Heart right ventricle (tissue), 16 donors: ENCODE measurements at regions not wholly inside any gene's neighbourhood (a gene's known extent, or its start where the extent isn't known, plus 50 kb on each side); places are given as distances from the start of the nearest gene placed in this dataset.

Source experiments
- ATAC-seq, 8 donors: fragments of 200-7000 bp; cut with Tn5 transposase; one replicate each; pipeline ENCODE4 v1.9.1; 2020; ENCODE audit warnings: mild to moderate bottlenecking in 8 of 8, moderate library complexity in 8 of 8, moderate number of reproducible peaks in 1 of 8
- DNase-seq, 2 donors: peaks; one replicate each; pipeline ENCODE4 v3.0.0-alpha.2; 2020
- H3K27ac ChIP-seq, 10 donors: fragments of 200-600 bp; sonication (generic) in 2 of 10; one replicate each; pipeline versions ENCODE4 v1.5.0 to v1.8.0; 2020 to 2022; ENCODE audit warnings: mild to moderate bottlenecking in 3 of 10
- H3K27me3 ChIP-seq, 7 donors: fragments of 200-600 bp; one replicate each; pipeline ENCODE4 v1.8.0; 2021 to 2022; ENCODE audit warnings: mild to moderate bottlenecking in 2 of 7
- H3K36me3 ChIP-seq, 9 donors: fragments of 200-600 bp; sonication (generic) in 1 of 9; one replicate each; pipeline versions ENCODE4 v1.5.0 to v1.8.0; 2020 to 2022; ENCODE audit warnings: mild to moderate bottlenecking in 2 of 9
- H3K4me1 ChIP-seq, 9 donors: fragments of 200-600 bp; sonication (generic) in 1 of 9; one replicate each; pipeline versions ENCODE4 v1.5.0 to v1.8.0; 2020 to 2022; ENCODE audit warnings: mild to moderate bottlenecking in 4 of 9
- H3K4me3 ChIP-seq, 10 donors: fragments of 200-600 bp; sonication (generic) in 2 of 10; one replicate each; pipeline versions ENCODE4 v1.5.0 to v1.8.0; 2020 to 2022; ENCODE audit warnings: mild to moderate bottlenecking in 7 of 10, moderate library complexity in 2 of 10
- H3K9me3 ChIP-seq, 11 donors: fragments of 200-600 bp in 10 of 11; sonication (generic) in 2 of 11; one replicate each; pipeline versions ENCODE4 v1.5.0 to v1.8.0; 2013 to 2022; ENCODE audit warnings: mild to moderate bottlenecking in 2 of 11, control low read depth in 1 of 11, moderate library complexity in 1 of 11
- WGBS, 2 donors: extraction: QIAGEN DNeasy Blood & Tissue Kit; methylation state at CpG; one replicate each; pipeline ENCODE4 v1.1.7; 2013; ENCODE audit warnings: inconsistent platforms in 1 of 2; 5-methylcytosine and 5-hydroxymethylcytosine counted together
- intact Hi-C, 10 donors: fragments of 100-400 bp; cut with DNase I; formaldehyde crosslinking; loops; one replicate each; pipeline versions ENCODE4 v1.11.1 to v1.14.2; 2022
- TF ChIP-seq, protein P1 (sequence below), 9 donors: fragments of 200-600 bp; sonication (generic) in 2 of 9; IDR thresholded peaks; one replicate each; pipeline versions ENCODE4 v1.5.0 to v1.8.0; 2021 to 2022; ENCODE audit warnings: antibody characterized with exemption in 9 of 9, mild to moderate bottlenecking in 5 of 9, moderate library complexity in 1 of 9
- donor health status: Arrhythmogenic right ventricular cardiomyopathy.
- donor health status: ischemic (EF 13 %, LVEDD 7.1; RV severe dilation, severe dysfunction).
- donor health status: healthy with polysubstance abuse.
- donor health status: DM: no; HTN: yes; CAD: no.
- donor health status: DM: no; HTN: no; CAD: no.
- donor health status: ischemic (EF 25% LVEDD 6.9; RV normal size, moderate dysfunction).
- donor health status: ischemic (EF 25% LVEDD 5.7; RV mildly dilated, moderate dysfunction).
- donor health status: healthy.
- donor health status: DM: yes; HTN: yes; CAD: no.
- donor health status: Ischemic cardiomyopathy.
- donor health status: ischemic (EF 35%, LVEDD 5.7; RV mildly dilated, moderate dysfunction).
- donor health status: nonischemic (EF 11% LVEDD 7.7; RV severe dilation, severe dysfunction).
- donor health status: DM: yes; HTN: yes; CAD: no.
- donor health status: PGD.
- donor health status: ischemic (EF 29% LVEDD 5.4; RV normal size, mild dysfunction).
- donor health status: nonischemic (EF 23%, LVEDD 6.1; RV moderate dilation, normal function).

DNA sequence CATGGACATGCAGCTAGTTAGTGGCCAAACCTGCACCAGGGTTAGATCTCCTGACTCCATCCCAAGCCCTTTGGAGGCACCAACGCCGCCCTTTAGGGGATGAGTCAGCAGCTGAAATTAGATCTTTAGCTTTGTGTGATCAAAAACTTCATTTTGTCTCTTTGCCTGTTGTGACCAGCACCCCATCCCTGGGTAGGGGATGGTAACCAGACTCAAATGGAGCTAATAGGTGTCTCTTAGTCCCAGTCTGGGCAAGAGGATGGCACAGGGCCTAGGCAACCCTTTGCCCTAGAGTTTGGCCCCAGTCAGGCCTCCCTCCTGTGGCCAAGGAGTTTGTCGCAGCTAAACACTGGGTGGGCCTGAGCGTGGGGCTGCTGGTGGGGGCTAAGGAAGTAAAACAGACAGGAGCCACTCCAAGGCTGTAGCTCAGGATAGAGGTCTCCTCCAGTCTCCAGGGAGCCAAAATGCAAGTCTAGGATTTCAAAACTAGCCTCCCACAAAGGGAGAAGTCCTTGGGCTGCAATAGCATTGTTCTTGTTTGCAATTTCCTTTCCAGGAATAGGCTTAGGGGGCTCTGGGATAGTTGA is 105.1 kb downstream of the CPN2 start:
- H3K36me3 ChIP-seq, result no peaks in the 10 kb centered on the region
- ATAC-seq, result no peak
- no peak overlapping the region for H3K27ac ChIP-seq
- peaks cover 8 to 34% (median 24%) of the 10 kb centered on the region in 9 donors for H3K4me1 ChIP-seq
- no peak for DNase-seq
- no peaks in the 10 kb centered on the region for H3K9me3 ChIP-seq
- H3K4me3 ChIP-seq, result no peak overlapping the region
- peaks cover 0 to 12% (median 0%) of the 10 kb centered on the region in 7 donors for H3K27me3 ChIP-seq
- TF ChIP-seq, protein P1, sequence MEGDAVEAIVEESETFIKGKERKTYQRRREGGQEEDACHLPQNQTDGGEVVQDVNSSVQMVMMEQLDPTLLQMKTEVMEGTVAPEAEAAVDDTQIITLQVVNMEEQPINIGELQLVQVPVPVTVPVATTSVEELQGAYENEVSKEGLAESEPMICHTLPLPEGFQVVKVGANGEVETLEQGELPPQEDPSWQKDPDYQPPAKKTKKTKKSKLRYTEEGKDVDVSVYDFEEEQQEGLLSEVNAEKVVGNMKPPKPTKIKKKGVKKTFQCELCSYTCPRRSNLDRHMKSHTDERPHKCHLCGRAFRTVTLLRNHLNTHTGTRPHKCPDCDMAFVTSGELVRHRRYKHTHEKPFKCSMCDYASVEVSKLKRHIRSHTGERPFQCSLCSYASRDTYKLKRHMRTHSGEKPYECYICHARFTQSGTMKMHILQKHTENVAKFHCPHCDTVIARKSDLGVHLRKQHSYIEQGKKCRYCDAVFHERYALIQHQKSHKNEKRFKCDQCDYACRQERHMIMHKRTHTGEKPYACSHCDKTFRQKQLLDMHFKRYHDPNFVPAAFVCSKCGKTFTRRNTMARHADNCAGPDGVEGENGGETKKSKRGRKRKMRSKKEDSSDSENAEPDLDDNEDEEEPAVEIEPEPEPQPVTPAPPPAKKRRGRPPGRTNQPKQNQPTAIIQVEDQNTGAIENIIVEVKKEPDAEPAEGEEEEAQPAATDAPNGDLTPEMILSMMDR (IDR thresholded peaks at IDR 0.05), result no peak
- intact Hi-C loops, result loop anchor here in 1 of 10 donors (2.0 kb wide), 1 partner anchor 67 kb away; no protein-coding TSS in a partner anchor
- WGBS, 2 donors, result 87 to 90% methylated on average over 4 of the region's 4 CpGs

DNA sequence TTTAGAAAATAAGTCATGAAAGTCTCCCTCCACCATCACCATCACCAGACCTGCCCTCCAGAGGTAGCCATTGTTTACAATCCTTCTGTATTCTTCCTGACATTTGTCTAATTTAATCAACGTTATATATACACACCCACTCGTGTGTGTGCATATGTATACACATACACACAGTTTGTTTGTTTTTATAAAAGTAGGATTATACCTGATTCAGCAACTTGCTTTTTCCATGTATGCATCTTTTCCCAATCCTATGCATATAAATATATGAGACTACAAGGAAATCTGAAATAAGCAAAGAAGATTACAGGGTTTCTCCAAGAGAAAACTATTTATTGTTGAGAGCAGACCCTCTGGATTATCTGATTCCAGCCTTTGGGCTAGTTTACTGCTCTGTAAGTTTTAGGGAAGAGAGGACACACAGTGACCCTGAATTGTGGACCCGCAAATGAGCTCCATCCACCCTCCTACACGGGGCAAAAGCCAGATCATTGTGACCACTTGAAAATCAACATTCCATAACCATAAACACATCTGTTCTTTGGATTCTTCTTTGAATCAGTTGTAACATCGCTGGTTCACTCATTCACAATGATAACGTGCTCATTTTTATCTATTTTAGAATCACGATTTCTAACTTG is 104.3 kb downstream of the CPN2 start:
- intact Hi-C loops, result no loop called here
- no peaks in the 10 kb centered on the region for H3K36me3 ChIP-seq
- ATAC-seq, result no peak
- H3K27me3 ChIP-seq, result peaks cover 0 to 12% (median 0%) of the 10 kb centered on the region in 7 donors
- no peak for DNase-seq
- no peak overlapping the region for H3K4me3 ChIP-seq
- 92 to 94% methylated on average over 7 of the region's 7 CpGs for WGBS, 2 donors
- H3K4me1 ChIP-seq, result peaks cover 8 to 41% (median 32%) of the 10 kb centered on the region in 9 donors
- no peak overlapping the region for H3K27ac ChIP-seq
- no peaks in the 10 kb centered on the region for H3K9me3 ChIP-seq
- TF ChIP-seq, protein P1 (IDR thresholded peaks at IDR 0.05), result no peak

DNA sequence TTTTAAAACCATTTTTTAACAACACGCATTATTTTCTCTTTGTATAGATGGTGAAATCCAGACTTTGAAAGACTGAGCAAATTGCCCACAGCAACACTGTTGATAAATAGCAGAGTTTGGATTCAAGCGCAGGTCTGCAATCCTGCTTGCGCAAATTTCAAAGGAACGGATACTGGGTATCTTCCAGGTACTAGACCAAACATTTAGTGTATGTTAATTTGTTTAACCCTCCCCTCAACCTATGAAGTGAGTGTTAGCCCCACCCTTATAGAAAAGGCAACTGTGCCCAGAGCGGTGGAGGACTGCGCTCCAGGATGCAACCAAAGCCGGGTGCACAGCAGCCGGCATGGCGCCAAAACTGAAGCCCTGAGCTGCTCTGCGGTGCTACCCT is 103.8 kb downstream of the CPN2 start:
- TF ChIP-seq, protein P1 (IDR thresholded peaks at IDR 0.05), result no peak
- Histone ChIP-seq H3K36me3 (no peaks in the 10 kb centered on the region), H3K9me3 (no peaks in the 10 kb centered on the region), H3K27me3 (peaks cover 0 to 12% (median 0%) of the 10 kb centered on the region in 7 donors), H3K4me3 (no peak overlapping the region), H3K27ac (no peak overlapping the region), H3K4me1 (peaks cover 8 to 41% (median 32%) of the 10 kb centered on the region in 9 donors)
- intact Hi-C loops, result no loop called here
- DNase-seq (no peak), ATAC-seq (no peak)
- WGBS, 2 donors, result 97 to 98% methylated on average over 10 of the region's 10 CpGs

DNA sequence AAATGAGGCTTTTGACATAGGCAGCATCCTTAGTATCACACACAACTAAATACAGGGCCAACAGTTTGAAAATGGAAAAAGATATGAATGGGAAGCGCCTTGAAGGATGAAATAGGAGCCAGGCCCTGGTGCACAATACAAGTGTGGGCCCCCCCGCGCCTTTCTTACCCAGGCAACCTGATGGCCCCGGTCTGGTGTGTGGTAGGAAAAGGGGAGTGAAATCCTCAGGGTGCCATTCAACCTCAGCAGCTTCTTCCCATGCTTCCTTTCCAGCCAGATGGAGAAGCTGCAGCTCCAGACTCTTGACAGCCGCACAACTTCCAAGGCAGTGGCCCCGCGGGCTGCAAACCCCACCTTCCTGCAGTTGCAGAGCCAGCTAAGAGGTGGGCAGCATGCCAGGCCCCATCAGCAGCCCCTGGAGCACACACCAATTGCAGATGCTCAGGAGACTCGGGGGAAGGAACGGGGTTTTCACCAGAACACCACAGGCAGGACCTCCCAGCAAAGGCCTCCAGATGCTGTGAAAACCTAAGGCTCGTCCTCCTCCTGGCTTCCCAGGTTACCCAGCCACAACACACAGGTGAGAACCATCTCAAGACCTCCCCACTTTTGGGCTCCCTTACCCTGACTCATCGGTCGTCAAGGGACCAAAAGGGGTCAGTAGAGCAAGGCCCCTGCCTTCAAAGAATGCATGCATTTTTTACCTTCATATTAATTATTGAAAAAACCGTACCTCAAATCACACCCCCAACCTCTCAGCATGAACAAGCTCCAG is 101.6 kb downstream of the CPN2 start:
- TF ChIP-seq, protein P1 (IDR thresholded peaks at IDR 0.05), result no peak
- Histone ChIP-seq H3K9me3 (no peaks in the 10 kb centered on the region), H3K4me3 (no peak overlapping the region), H3K27ac (no peak overlapping the region), H3K36me3 (no peaks in the 10 kb centered on the region), H3K4me1 (peaks cover 8 to 49% (median 32%) of the 10 kb centered on the region in 9 donors), H3K27me3 (peaks cover 0 to 12% (median 0%) of the 10 kb centered on the region in 7 donors)
- DNase-seq (no peak), ATAC-seq (peak in 4 of 8 donors; percentile 5 to 21 (median 14))
- intact Hi-C loops, result loop anchor here in 3 of 10 donors (5.0 kb wide), 3 partner anchors 82 to 107 kb away; no protein-coding TSS in a partner anchor
- 52 to 59% methylated on average over 13 of the region's 13 CpGs for WGBS, 2 donors
